IMR-90 (cell line): ENCODE measurements at regions not wholly inside any gene's neighbourhood (a gene's known extent, or its start where the extent isn't known, plus 50 kb on each side); places are given as distances from the start of the nearest gene placed in this dataset.

ENCODE experiments used
- ATAC-seq: fragments of 200-7000 bp; cut with Tn5 transposase; 2 replicates; pipeline ENCODE4 v1.9.1; 2020; ENCODE audit warnings: low read depth, mild to moderate bottlenecking, moderate library complexity
- BruUV-seq: library from RNA; stranded (reverse); fragments of 400-500 nt; replicated peaks from 2 replicates; lab custom pipeline; 2021; lab: Mats Ljungman, UMichigan
- CTCF ChIA-PET: fragments of 300-600 bp; formaldehyde crosslinking; extraction: SDS; loops from one replicate; lab custom pipeline; 2021; ENCODE audit warnings: antibody characterized with exemption; lab: Yijun Ruan, JAX
- POLR2A ChIA-PET: fragments of 300-600 bp; sonication (Branson Sonifier 250); formaldehyde crosslinking; loops from one replicate; lab custom pipeline; 2022; ENCODE audit warnings: antibody characterized with exemption; ENCODE audit not compliant: unreplicated experiment; lab: Charles Lee
- DNase-seq: peaks from one replicate; pipeline ENCODE4 v3.0.0; 2013
- H2AFZ ChIP-seq: replicated peaks from 2 replicates; pipeline ENCODE3; 2013; ENCODE audit warnings: low read length, mild to moderate bottlenecking; ENCODE audit not compliant: poor library complexity
- H2AK5ac ChIP-seq: 2 replicates; pipeline ENCODE4 v1.6.1; 2013; ENCODE audit warnings: low read depth, low read length, inconsistent platforms
- H2AK9ac ChIP-seq: replicated peaks from 2 replicates; pipeline ENCODE3; 2013; ENCODE audit warnings: mild to moderate bottlenecking, low read depth, low read length, moderate library complexity; ENCODE audit not compliant: poor library complexity
- H2BK120ac ChIP-seq: 2 replicates; pipeline ENCODE4 v1.6.1; 2013; ENCODE audit warnings: low read depth, low read length, inconsistent platforms
- H2BK15ac ChIP-seq: 3 replicates; pipeline ENCODE4 v1.6.1; 2013; ENCODE audit warnings: low read depth, low read length, inconsistent platforms
- H2BK20ac ChIP-seq: 2 replicates; pipeline ENCODE4 v1.6.1; 2013; ENCODE audit warnings: low read depth, mild to moderate bottlenecking, inconsistent platforms, low read length, moderate library complexity
- H2BK5ac ChIP-seq: 2 replicates; pipeline ENCODE4 v1.6.1; 2013; ENCODE audit warnings: mild to moderate bottlenecking, low read depth, low read length, inconsistent platforms; ENCODE audit not compliant: poor library complexity, severe bottlenecking
- H3K14ac ChIP-seq: replicated peaks from 2 replicates; pipeline ENCODE4 v1.6.1; 2013; ENCODE audit warnings: low read depth, low read length, inconsistent platforms
- H3K18ac ChIP-seq: 2 replicates; pipeline ENCODE4 v1.6.1; 2013; ENCODE audit warnings: low read depth, low read length, control low read depth
- H3K23ac ChIP-seq: 2 replicates; pipeline ENCODE4 v1.6.1; 2013; ENCODE audit warnings: low read depth, low read length, inconsistent platforms
- H3K27ac ChIP-seq: 2 replicates; pipeline ENCODE4 v1.5.1; 2013; ENCODE audit warnings: mild to moderate bottlenecking, control low read depth, low read length; ENCODE audit not compliant: insufficient read depth
- H3K27me3 ChIP-seq: 2 replicates; pipeline ENCODE4 v1.6.1; 2013; ENCODE audit warnings: low read length; ENCODE audit not compliant: control insufficient read depth, insufficient read depth
- H3K36me3 ChIP-seq: 2 replicates; pipeline ENCODE4 v1.6.1; 2013; ENCODE audit warnings: low read length, mixed read lengths; ENCODE audit not compliant: control insufficient read depth, insufficient read depth
- H3K4ac ChIP-seq: 2 replicates; pipeline ENCODE4 v1.6.1; 2013; ENCODE audit warnings: low read depth, low read length, inconsistent platforms
- H3K4me1 ChIP-seq: 2 replicates; pipeline ENCODE4 v1.6.1; 2013; ENCODE audit warnings: low read length, mixed read lengths; ENCODE audit not compliant: control insufficient read depth, insufficient read depth
- H3K4me2 ChIP-seq: 2 replicates; pipeline ENCODE4 v1.6.1; 2013; ENCODE audit warnings: low read depth, mild to moderate bottlenecking, control low read depth, low read length, moderate library complexity
- H3K4me3 ChIP-seq: 2 replicates; pipeline ENCODE4 v1.5.1; 2013; ENCODE audit warnings: low read depth, mild to moderate bottlenecking, control low read depth, low read length, moderate library complexity; ENCODE audit not compliant: insufficient read depth
- H3K56ac ChIP-seq: 2 replicates; pipeline ENCODE4 v1.6.1; 2013; ENCODE audit warnings: low read length, inconsistent platforms; ENCODE audit not compliant: insufficient read depth; ENCODE audit errors: extremely low read depth
- H3K79me1 ChIP-seq, 2 experiments: 2 replicates each; pipeline ENCODE4 v1.6.1; 2013; ENCODE audit warnings: low read length in 2 of 2, inconsistent platforms in 1 of 2, low read depth in 1 of 2
- H3K9ac ChIP-seq: 2 replicates; pipeline ENCODE4 v1.6.1; 2013; ENCODE audit warnings: low read depth, low read length, control low read depth
- H3K9me1 ChIP-seq: 2 replicates; pipeline ENCODE4 v1.6.1; 2013; ENCODE audit warnings: low read length, inconsistent platforms; ENCODE audit not compliant: insufficient read depth
- H3K9me3 ChIP-seq: 2 replicates; pipeline ENCODE4 v1.6.1; 2013; ENCODE audit warnings: low read length; ENCODE audit not compliant: control insufficient read depth, insufficient read depth
- H4K20me1 ChIP-seq: 2 replicates; pipeline ENCODE4 v1.6.1; 2013; ENCODE audit warnings: low read length, inconsistent platforms; ENCODE audit not compliant: insufficient read depth
- H4K5ac ChIP-seq: 2 replicates; pipeline ENCODE4 v1.6.1; 2013; ENCODE audit warnings: mild to moderate bottlenecking, low read depth, low read length, control low read depth
- H4K8ac ChIP-seq, 2 experiments: 2 replicates each; pipeline ENCODE4 v1.6.1; 2013; ENCODE audit warnings: low read depth in 2 of 2, low read length in 2 of 2, control low read depth in 1 of 2, inconsistent platforms in 1 of 2
- H4K91ac ChIP-seq: 2 replicates; pipeline ENCODE4 v1.6.1; 2013; ENCODE audit warnings: low read depth, low read length, inconsistent platforms; ENCODE audit not compliant: insufficient read depth
- BHLHE40 ChIP-seq: fragments of 150-350 bp; IDR thresholded peaks from 2 replicates; pipeline ENCODE4 v1.6.1; 2016; ENCODE audit warnings: mild to moderate bottlenecking, low read depth, low read length
- CEBPB ChIP-seq: IDR thresholded peaks from 2 replicates; pipeline ENCODE4 v1.6.1; 2012; ENCODE audit warnings: low read depth, low read length, improper control_type of control experiment
- CHD1 ChIP-seq: IDR thresholded peaks from 2 replicates; pipeline ENCODE4 v1.6.1; 2012; ENCODE audit warnings: low read depth, low read length, improper control_type of control experiment
- CTCF ChIP-seq: conservative IDR thresholded peaks from 2 replicates; pipeline ENCODE4 v1.5.1; 2012; ENCODE audit warnings: mild to moderate bottlenecking, low read depth, low read length, improper control_type of control experiment
- ELK1 ChIP-seq: fragments of 150-350 bp; IDR thresholded peaks from 2 replicates; pipeline ENCODE4 v1.6.1; 2016; ENCODE audit warnings: low read depth, mild to moderate bottlenecking, low read length, moderate library complexity, borderline replicate concordance
- FOS ChIP-seq: fragments of 150-350 bp; IDR thresholded peaks from 2 replicates; pipeline ENCODE4 v1.6.1; 2016; ENCODE audit warnings: low read depth, low read length
- MAFK ChIP-seq: IDR thresholded peaks from 2 replicates; pipeline ENCODE4 v1.6.1; 2012; ENCODE audit warnings: low read depth, low read length, improper control_type of control experiment
- MAZ ChIP-seq: IDR thresholded peaks from 2 replicates; pipeline ENCODE4 v1.6.1; 2012; ENCODE audit warnings: low read depth, mild to moderate bottlenecking, low read length, improper control_type of control experiment, moderate library complexity, borderline replicate concordance
- MXI1 ChIP-seq: IDR thresholded peaks from 2 replicates; pipeline ENCODE4 v1.6.1; 2012; ENCODE audit warnings: low read depth, mild to moderate bottlenecking, low read length, moderate library complexity, borderline replicate concordance
- NFE2L2 ChIP-seq: fragments of 150-350 bp; IDR thresholded peaks from 2 replicates; pipeline ENCODE4 v1.6.1; 2016; ENCODE audit warnings: low read depth, mild to moderate bottlenecking, low read length
- POLR2A ChIP-seq: IDR thresholded peaks from 2 replicates; pipeline ENCODE4 v1.6.1; 2012; ENCODE audit warnings: mild to moderate bottlenecking, low read depth, low read length
- RAD21 ChIP-seq: IDR thresholded peaks from 2 replicates; pipeline ENCODE4 v1.6.1; 2012; ENCODE audit warnings: low read length, improper control_type of control experiment
- RCOR1 ChIP-seq: IDR thresholded peaks from 2 replicates; pipeline ENCODE4 v1.6.1; 2012; ENCODE audit warnings: mild to moderate bottlenecking, low read length, improper control_type of control experiment; ENCODE audit not compliant: insufficient replicate concordance
- RFX5 ChIP-seq: IDR thresholded peaks from 2 replicates; pipeline ENCODE4 v1.8.0; 2012; ENCODE audit warnings: low read depth, mild to moderate bottlenecking, low read length, moderate library complexity
- SMC3 ChIP-seq: fragments of 150-350 bp; IDR thresholded peaks from 2 replicates; pipeline ENCODE4 v1.6.1; 2016; ENCODE audit warnings: low read depth, mild to moderate bottlenecking, antibody characterized with exemption, low read length, moderate library complexity
- WGBS, 2 experiments: methylation state at CpG; one replicate each; pipeline versions ENCODE4 v1.1.5 to v1.1.7; 2013; ENCODE audit warnings: missing lambda C conversion rate in 2 of 2; ENCODE audit not compliant: insufficient read length in 1 of 2; ENCODE audit errors: extremely low coverage in 2 of 2; 5-methylcytosine and 5-hydroxymethylcytosine counted together
- dilution Hi-C: fragments of 300-500 bp; cut with HindIII; formaldehyde crosslinking; loops from one replicate; pipeline ENCODE4 v1.14.3; 2018; ENCODE audit warnings: low sequenced_read_pairs; ENCODE audit not compliant: unreplicated experiment
- in situ Hi-C: fragments of 300-500 bp; cut with MboI; formaldehyde crosslinking; loops from 3 replicates; pipeline ENCODE4 v1.14.3; 2019; ENCODE audit warnings: low sequenced_read_pairs, inconsistent platforms, mixed read lengths
- intact Hi-C: fragments of 100-400 bp; cut with micrococcal nuclease; formaldehyde crosslinking; loops from 2 replicates; pipeline ENCODE4 v1.10.0; 2022
- TF ChIP-seq, protein P1 (sequence below): fragments of 150-350 bp; IDR thresholded peaks from 2 replicates; pipeline ENCODE4 v1.6.1; 2017; ENCODE audit warnings: mild to moderate bottlenecking, antibody characterized with exemption, low read length, low read depth

DNA sequence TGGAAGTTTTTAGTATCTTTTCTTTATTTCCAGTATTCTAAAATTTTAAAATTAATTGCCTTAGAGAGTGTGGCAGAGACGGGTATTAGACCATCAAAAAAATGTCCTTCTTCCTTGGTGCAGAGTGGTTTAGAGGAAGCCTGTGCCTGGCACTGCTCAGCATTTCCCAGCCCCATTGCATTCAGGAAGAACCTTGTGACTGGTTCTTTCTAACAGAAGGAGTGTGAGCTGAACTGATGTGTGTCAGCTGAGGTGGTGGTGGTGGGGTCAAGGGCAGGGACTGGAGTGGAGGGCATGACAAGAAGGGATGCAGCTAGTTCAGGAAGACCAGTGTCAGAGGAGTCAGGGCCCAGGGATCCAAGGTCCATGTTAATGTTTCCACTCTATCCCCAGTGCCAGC lies 58.7 kb upstream of the FDX1 start:
- Histone ChIP-seq H2AK9ac (no peak overlapping the region), H3K9me3 (no peaks in the 10 kb centered on the region), H3K27ac (no peak overlapping the region), H4K20me1 (no peaks in the 10 kb centered on the region), H2AFZ (no peak overlapping the region), H2BK120ac (no peak overlapping the region), H3K9ac (no peak overlapping the region), H3K14ac (no peak overlapping the region), H3K9me1 (peaks cover 4% of the 10 kb centered on the region; the same call in 1 of the 2 replicates), H3K18ac (no peak overlapping the region), H2BK5ac (no peak overlapping the region), H3K4me3 (no peak overlapping the region), H4K91ac (no peak overlapping the region), H2AK5ac (no peak overlapping the region), H2BK15ac (no peak overlapping the region), H3K4me2 (no peak overlapping the region), H3K27me3 (no peaks in the 10 kb centered on the region), H3K79me1 (no peaks in the 10 kb centered on the region), H3K4me1 (peaks cover 5% of the 10 kb centered on the region), H3K4ac (no peak overlapping the region), H3K36me3 (no peaks in the 10 kb centered on the region), H2BK20ac (no peak overlapping the region), H3K23ac (no peak overlapping the region), H3K56ac (no peak overlapping the region), H4K8ac (no peak overlapping the region), H4K5ac (no peak overlapping the region)
- ChIA-PET CTCF (no interaction called here), POLR2A (no interaction called here)
- no peak for ATAC-seq
- TF ChIP-seq SMC3 (no peak), NFE2L2 (no peak), CEBPB (no peak), MAZ (no peak), RFX5 (no peak), CTCF (no peak), MAFK (no peak), BHLHE40 (no peak), MXI1 (no peak), POLR2A (no peak), ELK1 (no peak), FOS (no peak), RAD21 (no peak), RCOR1 (no peak), CHD1 (no peak)
- TF ChIP-seq, protein P1, sequence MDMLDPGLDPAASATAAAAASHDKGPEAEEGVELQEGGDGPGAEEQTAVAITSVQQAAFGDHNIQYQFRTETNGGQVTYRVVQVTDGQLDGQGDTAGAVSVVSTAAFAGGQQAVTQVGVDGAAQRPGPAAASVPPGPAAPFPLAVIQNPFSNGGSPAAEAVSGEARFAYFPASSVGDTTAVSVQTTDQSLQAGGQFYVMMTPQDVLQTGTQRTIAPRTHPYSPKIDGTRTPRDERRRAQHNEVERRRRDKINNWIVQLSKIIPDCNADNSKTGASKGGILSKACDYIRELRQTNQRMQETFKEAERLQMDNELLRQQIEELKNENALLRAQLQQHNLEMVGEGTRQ: no peak
- BruUV-seq: no TSS peak
- WGBS, 2 experiments: no CpG with 5 or more reads among the region's 1 CpG
- in situ Hi-C loops (loop anchor here (5.0 to 25.0 kb wide), 3 partner anchors 169 to 509 kb away; no protein-coding TSS in a partner anchor), intact Hi-C loops (no loop called here), dilution Hi-C loops (no loop called here)
- no peak for DNase-seq
